SH-SY5Y (cell line): ENCODE measurements at regions not wholly inside any gene's neighbourhood (a gene's known extent, or its start where the extent isn't known, plus 50 kb on each side); places are given as distances from the start of the nearest gene placed in this dataset.

Source experiments
- GATA2 ChIP-seq: IDR thresholded peaks from 2 replicates; pipeline ENCODE4 v1.6.1; 2011; ENCODE audit warnings: mild to moderate bottlenecking, low read depth, low read length
- GATA3 ChIP-seq: IDR thresholded peaks from 2 replicates; pipeline ENCODE4 v1.6.1; 2011; ENCODE audit warnings: low read depth, mild to moderate bottlenecking, low read length, moderate library complexity

- TF ChIP-seq GATA3 (no peak), GATA2 (no peak)
Measured at GRCh38 chr2:34193164-34193563, 594.1 kb upstream of the FAM98A start.
